ENCODE measurements at regions not wholly inside any gene's neighbourhood (a gene's known extent, or its start where the extent isn't known, plus 50 kb on each side); places are given as distances from the start of the nearest gene placed in this dataset.

DNA sequence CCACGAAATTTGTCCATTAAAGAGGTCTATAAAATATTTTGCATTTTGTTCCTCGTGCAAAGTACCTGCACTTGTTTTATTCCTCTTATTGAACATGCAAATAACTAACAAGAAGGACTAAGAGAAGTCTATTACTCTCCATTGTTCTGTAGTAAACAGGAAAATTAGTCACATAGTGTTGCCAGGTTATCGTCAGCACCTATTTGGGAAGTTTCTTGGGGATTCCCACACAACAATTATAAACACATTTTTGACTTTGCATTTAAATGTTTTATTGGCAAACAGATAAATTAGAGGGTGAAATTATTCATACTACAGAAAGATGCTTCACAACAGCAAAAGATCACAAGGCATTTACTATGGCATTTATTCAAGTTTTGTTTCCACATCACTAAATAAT, 174.5 kb downstream of the ZC3H11B start:
- Histone ChIP-seq H3K4me1 (ENCODE audit: control insufficient read depth in 2 of 2, insufficient read depth in 1 of 2, low read depth in 1 of 2, low read length in 2 of 2) (peaks cover 0 to 2% of the 10 kb centered on the region in 2 donors), H3K36me3 (replicated peaks in 1 of 2; ENCODE audit: control insufficient read depth in 2 of 2, insufficient read depth in 2 of 2, low read length in 2 of 2) (no peaks in the 10 kb centered on the region), H2BK15ac (ENCODE audit: low read length) (no peak overlapping the region), H2AK5ac (ENCODE audit: low read depth, low read length) (no peak overlapping the region), H2BK12ac (ENCODE audit: low read length) (no peak overlapping the region), H4K91ac (ENCODE audit: low read depth, low read length, poor library complexity) (no peak overlapping the region), H3K4ac (ENCODE audit: low read length) (no peak overlapping the region), H3K18ac (ENCODE audit: low read length) (no peak overlapping the region), H3K9me3 (replicated peaks in 1 of 2; ENCODE audit: control insufficient read depth in 2 of 2, insufficient read depth in 1 of 2, low read depth in 1 of 2, low read length in 2 of 2) (no peaks in the 10 kb centered on the region), H3K27ac (replicated peaks; ENCODE audit: low read length) (no peak overlapping the region), H3K9ac (ENCODE audit: low read depth, low read length, poor library complexity) (no peak overlapping the region), H2AFZ (ENCODE audit: low read length) (no peak overlapping the region), H2BK5ac (ENCODE audit: low read length) (no peak overlapping the region), H3K79me1 (ENCODE audit: low read depth, low read length) (no peaks in the 10 kb centered on the region), H4K8ac (ENCODE audit: low read depth, low read length) (no peak overlapping the region), H3K4me2 (ENCODE audit: insufficient read depth, low read length, poor library complexity, severe bottlenecking) (no peak overlapping the region), H3K4me3 (ENCODE audit: low read length in 2 of 2) (no peak overlapping the region), H3K23ac (ENCODE audit: low read depth, low read length, poor library complexity) (no peak overlapping the region), H2BK120ac (ENCODE audit: low read depth, low read length) (no peak overlapping the region), H3K27me3 (ENCODE audit: control insufficient read depth in 3 of 3, insufficient read depth in 3 of 3, low read depth in 1 of 3, low read length in 3 of 3) (no peaks in the 10 kb centered on the region), H3K14ac (ENCODE audit: low read length) (no peak overlapping the region)
- no CpG with 5 or more reads among the region's 3 CpGs for WGBS, 2 donors (ENCODE audit: extremely low coverage in 2 of 2, insufficient read length in 2 of 2, insufficient replicate concordance in 1 of 2)
- DNase-seq (ENCODE audit: low spot score), result no peak

DNA sequence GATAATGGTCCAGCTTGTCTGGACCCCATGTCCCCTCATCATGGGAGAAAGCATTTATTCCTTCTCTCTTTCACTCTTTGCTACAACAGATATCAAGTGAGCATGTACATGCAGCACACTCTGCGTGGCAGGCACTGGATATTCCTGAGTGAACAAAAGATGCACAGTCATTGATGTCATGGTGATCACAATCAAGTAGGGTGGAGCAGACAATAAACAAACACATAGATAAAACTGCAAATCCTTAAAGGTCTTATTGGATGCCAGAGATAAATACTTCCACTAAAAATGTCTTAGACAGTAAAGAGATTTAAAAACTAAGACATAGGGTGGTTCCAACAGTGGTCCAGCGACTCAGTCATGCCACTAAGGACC, 178.0 kb downstream of the ZC3H11B start:
- Histone ChIP-seq H3K4me2 (ENCODE audit: insufficient read depth, low read length, poor library complexity, severe bottlenecking) (no peak overlapping the region), H2BK15ac (ENCODE audit: low read length) (no peak overlapping the region), H3K9ac (ENCODE audit: low read depth, low read length, poor library complexity) (no peak overlapping the region), H2AFZ (ENCODE audit: low read length) (no peak overlapping the region), H3K27ac (replicated peaks; ENCODE audit: low read length) (no peak overlapping the region), H3K27me3 (ENCODE audit: control insufficient read depth in 3 of 3, insufficient read depth in 3 of 3, low read depth in 1 of 3, low read length in 3 of 3) (no peaks in the 10 kb centered on the region), H3K4me3 (ENCODE audit: low read length in 2 of 2) (no peak overlapping the region), H3K4ac (ENCODE audit: low read length) (no peak overlapping the region), H2BK12ac (ENCODE audit: low read length) (no peak overlapping the region), H3K9me3 (replicated peaks in 1 of 2; ENCODE audit: control insufficient read depth in 2 of 2, insufficient read depth in 1 of 2, low read depth in 1 of 2, low read length in 2 of 2) (no peaks in the 10 kb centered on the region), H4K8ac (ENCODE audit: low read depth, low read length) (no peak overlapping the region), H2BK5ac (ENCODE audit: low read length) (no peak overlapping the region), H2AK5ac (ENCODE audit: low read depth, low read length) (no peak overlapping the region), H3K14ac (ENCODE audit: low read length) (no peak overlapping the region), H2BK120ac (ENCODE audit: low read depth, low read length) (no peak overlapping the region), H3K18ac (ENCODE audit: low read length) (no peak overlapping the region), H3K36me3 (replicated peaks in 1 of 2; ENCODE audit: control insufficient read depth in 2 of 2, insufficient read depth in 2 of 2, low read length in 2 of 2) (no peaks in the 10 kb centered on the region), H3K23ac (ENCODE audit: low read depth, low read length, poor library complexity) (no peak overlapping the region), H4K91ac (ENCODE audit: low read depth, low read length, poor library complexity) (no peak overlapping the region), H3K79me1 (ENCODE audit: low read depth, low read length) (no peaks in the 10 kb centered on the region), H3K4me1 (ENCODE audit: control insufficient read depth in 2 of 2, insufficient read depth in 1 of 2, low read depth in 1 of 2, low read length in 2 of 2) (peaks cover 2 to 4% of the 10 kb centered on the region in 2 donors)
- WGBS, 2 donors (ENCODE audit: extremely low coverage in 2 of 2, insufficient read length in 2 of 2, insufficient replicate concordance in 1 of 2), result no CpG with 5 or more reads among the region's 2 CpGs
- DNase-seq (ENCODE audit: low spot score), result no peak

DNA sequence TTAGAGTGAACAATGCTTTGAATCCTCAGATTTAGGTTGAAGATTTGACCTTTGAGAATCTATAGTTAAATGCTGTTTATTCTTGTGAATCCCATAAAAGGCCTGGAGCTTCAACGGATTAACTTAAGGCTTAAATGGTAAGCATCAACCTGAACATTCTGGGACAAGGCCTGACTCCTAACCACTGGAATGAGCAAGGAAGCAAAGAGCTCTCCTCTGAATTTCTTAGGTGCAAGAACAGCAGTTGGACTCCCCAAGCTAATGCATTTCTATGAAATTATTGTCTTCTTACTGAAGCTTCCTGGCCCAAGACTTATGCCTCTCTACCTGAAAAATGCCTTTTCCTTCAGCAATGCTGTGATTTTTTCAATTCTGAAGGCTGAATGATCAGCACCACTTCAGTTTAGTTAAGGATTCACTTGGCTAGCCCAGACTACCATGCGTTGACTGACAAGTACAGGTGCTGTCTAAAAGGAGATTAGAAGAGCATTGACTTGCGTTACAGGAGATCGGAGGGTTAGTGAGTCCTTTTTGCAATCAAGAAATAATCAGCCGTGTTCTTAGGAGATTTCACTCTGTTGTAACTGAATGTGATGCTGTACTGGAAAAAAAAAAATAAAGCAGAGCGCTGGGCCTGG, 178.5 kb downstream of the ZC3H11B start:
- Histone ChIP-seq H3K4me3 (ENCODE audit: low read length in 2 of 2) (no peak overlapping the region), H4K91ac (ENCODE audit: low read depth, low read length, poor library complexity) (no peak overlapping the region), H3K27me3 (ENCODE audit: control insufficient read depth in 3 of 3, insufficient read depth in 3 of 3, low read depth in 1 of 3, low read length in 3 of 3) (no peaks in the 10 kb centered on the region), H3K18ac (ENCODE audit: low read length) (no peak overlapping the region), H3K4ac (ENCODE audit: low read length) (no peak overlapping the region), H2BK5ac (ENCODE audit: low read length) (no peak overlapping the region), H2BK15ac (ENCODE audit: low read length) (no peak overlapping the region), H3K9ac (ENCODE audit: low read depth, low read length, poor library complexity) (no peak overlapping the region), H2BK12ac (ENCODE audit: low read length) (no peak overlapping the region), H3K4me2 (ENCODE audit: insufficient read depth, low read length, poor library complexity, severe bottlenecking) (no peak overlapping the region), H3K4me1 (ENCODE audit: control insufficient read depth in 2 of 2, insufficient read depth in 1 of 2, low read depth in 1 of 2, low read length in 2 of 2) (peaks cover 2 to 4% of the 10 kb centered on the region in 2 donors), H3K9me3 (replicated peaks in 1 of 2; ENCODE audit: control insufficient read depth in 2 of 2, insufficient read depth in 1 of 2, low read depth in 1 of 2, low read length in 2 of 2) (no peaks in the 10 kb centered on the region), H4K8ac (ENCODE audit: low read depth, low read length) (no peak overlapping the region), H3K27ac (replicated peaks; ENCODE audit: low read length) (no peak overlapping the region), H3K14ac (ENCODE audit: low read length) (no peak overlapping the region), H2AFZ (ENCODE audit: low read length) (peak overlapping the region; percentile 6), H3K79me1 (ENCODE audit: low read depth, low read length) (no peaks in the 10 kb centered on the region), H2BK120ac (ENCODE audit: low read depth, low read length) (no peak overlapping the region), H3K23ac (ENCODE audit: low read depth, low read length, poor library complexity) (no peak overlapping the region), H3K36me3 (replicated peaks in 1 of 2; ENCODE audit: control insufficient read depth in 2 of 2, insufficient read depth in 2 of 2, low read length in 2 of 2) (no peaks in the 10 kb centered on the region), H2AK5ac (ENCODE audit: low read depth, low read length) (no peak overlapping the region)
- no peak for DNase-seq (ENCODE audit: low spot score)
- WGBS, 2 donors (ENCODE audit: extremely low coverage in 2 of 2, insufficient read length in 2 of 2, insufficient replicate concordance in 1 of 2), result no CpG with 5 or more reads among the region's 6 CpGs

DNA sequence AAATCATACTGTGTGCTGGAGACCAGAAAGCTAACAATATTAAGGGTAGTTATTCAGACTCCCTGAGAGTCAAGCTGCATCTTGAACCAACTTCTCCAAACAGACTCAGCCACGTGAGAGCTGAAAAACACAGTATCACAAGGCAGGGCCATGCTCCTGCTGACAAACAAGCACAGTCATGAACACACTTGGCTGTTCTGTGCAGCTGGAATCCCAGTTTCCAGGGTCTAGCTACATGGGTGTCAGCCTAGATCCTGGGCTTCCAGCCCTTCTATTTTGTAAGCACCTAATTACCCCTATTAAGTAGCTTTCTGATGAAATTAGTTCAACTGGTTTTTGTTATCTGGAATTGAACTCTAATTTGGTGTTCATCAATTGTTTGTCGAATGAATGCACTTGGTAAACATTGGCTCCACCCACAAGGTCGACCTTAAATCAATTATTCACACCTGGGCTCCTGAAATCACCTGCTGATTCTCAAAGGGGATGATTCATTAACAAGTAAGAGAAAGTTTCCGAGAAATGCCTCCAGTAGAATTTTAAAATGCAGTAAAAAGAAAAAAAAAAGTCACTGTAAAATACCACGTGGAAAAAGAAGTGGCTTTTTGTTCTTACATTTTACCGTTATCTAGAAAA, 179.3 kb downstream of the ZC3H11B start:
- H3K9me3 ChIP-seq (replicated peaks in 1 of 2; ENCODE audit: control insufficient read depth in 2 of 2, insufficient read depth in 1 of 2, low read depth in 1 of 2, low read length in 2 of 2), result no peaks in the 10 kb centered on the region
- no peak overlapping the region for H4K8ac ChIP-seq (ENCODE audit: low read depth, low read length)
- H3K9ac ChIP-seq (ENCODE audit: low read depth, low read length, poor library complexity), result no peak overlapping the region
- H3K18ac ChIP-seq (ENCODE audit: low read length), result peak overlapping the region; percentile 52
- H2AFZ ChIP-seq (ENCODE audit: low read length), result no peak overlapping the region
- H2BK12ac ChIP-seq (ENCODE audit: low read length), result no peak overlapping the region
- no peaks in the 10 kb centered on the region for H3K36me3 ChIP-seq (replicated peaks in 1 of 2; ENCODE audit: control insufficient read depth in 2 of 2, insufficient read depth in 2 of 2, low read length in 2 of 2)
- no peak overlapping the region for H3K27ac ChIP-seq (replicated peaks; ENCODE audit: low read length)
- peaks cover 2 to 4% of the 10 kb centered on the region in 2 donors for H3K4me1 ChIP-seq (ENCODE audit: control insufficient read depth in 2 of 2, insufficient read depth in 1 of 2, low read depth in 1 of 2, low read length in 2 of 2)
- H2BK15ac ChIP-seq (ENCODE audit: low read length), result no peak overlapping the region
- H2BK120ac ChIP-seq (ENCODE audit: low read depth, low read length), result no peak overlapping the region
- no peak overlapping the region for H3K23ac ChIP-seq (ENCODE audit: low read depth, low read length, poor library complexity)
- no peak overlapping the region for H3K4me2 ChIP-seq (ENCODE audit: insufficient read depth, low read length, poor library complexity, severe bottlenecking)
- H4K91ac ChIP-seq (ENCODE audit: low read depth, low read length, poor library complexity), result no peak overlapping the region
- DNase-seq (ENCODE audit: low spot score), result no peak
- H2BK5ac ChIP-seq (ENCODE audit: low read length), result no peak overlapping the region
- H2AK5ac ChIP-seq (ENCODE audit: low read depth, low read length), result no peak overlapping the region
- no CpG with 5 or more reads among the region's 6 CpGs for WGBS, 2 donors (ENCODE audit: extremely low coverage in 2 of 2, insufficient read length in 2 of 2, insufficient replicate concordance in 1 of 2)
- H3K79me1 ChIP-seq (ENCODE audit: low read depth, low read length), result no peaks in the 10 kb centered on the region
- no peaks in the 10 kb centered on the region for H3K27me3 ChIP-seq (ENCODE audit: control insufficient read depth in 3 of 3, insufficient read depth in 3 of 3, low read depth in 1 of 3, low read length in 3 of 3)
- no peak overlapping the region for H3K4me3 ChIP-seq (ENCODE audit: low read length in 2 of 2)
- no peak overlapping the region for H3K14ac ChIP-seq (ENCODE audit: low read length)
- H3K4ac ChIP-seq (ENCODE audit: low read length), result no peak overlapping the region

All from neuronal stem cell (in vitro differentiated cells).